HFF-Myc (cell line): ENCODE measurements at regions not wholly inside any gene's neighbourhood (a gene's known extent, or its start where the extent isn't known, plus 50 kb on each side); places are given as distances from the start of the nearest gene placed in this dataset.

Source experiments
- DNase-seq: peaks from one replicate; pipeline ENCODE4 v3.0.0-alpha.2; 2011; ENCODE audit warnings: low read depth; ENCODE audit errors: extremely low read depth
- H3K4me3 ChIP-seq: replicated peaks from 2 replicates; pipeline ENCODE4 v1.5.1; 2011; ENCODE audit warnings: low read depth, mild to moderate bottlenecking, control low read depth, low read length
- CTCF ChIP-seq: IDR thresholded peaks from 2 replicates; pipeline ENCODE4 v1.5.1; 2012; ENCODE audit warnings: mild to moderate bottlenecking, low read depth, low read length, control low read depth; ENCODE audit errors: missing control alignments

GRCh38 chr18:59047321-59048047 is 92.2 kb upstream of the SEC11C start:
- H3K4me3 ChIP-seq: no peak overlapping the region
- no peak for TF ChIP-seq CTCF
- no peak for DNase-seq

- no peak for TF ChIP-seq CTCF
Observed at GRCh38 chr18:59048048-59048363, 91.7 kb upstream of the SEC11C start.

GRCh38 chr18:59048378-59048777 is 91.3 kb upstream of the SEC11C start:
- no peak overlapping the region for H3K4me3 ChIP-seq
- no peak for DNase-seq

More at GRCh38 chr18:59048048-59048363, 91.7 kb upstream of the SEC11C start:
- DNase-seq: no peak
- no peak overlapping the region for H3K4me3 ChIP-seq

GRCh38 chr18:59049721-59050660 is 89.7 kb upstream of the SEC11C start:
- no peak for TF ChIP-seq CTCF
- no peak for DNase-seq

More at GRCh38 chr18:59048378-59048777, 91.3 kb upstream of the SEC11C start:
- TF ChIP-seq CTCF: no peak

GRCh38 chr18:59050661-59051057 is 89.0 kb upstream of the SEC11C start:
- no peak for TF ChIP-seq CTCF
- no peak overlapping the region for H3K4me3 ChIP-seq
- DNase-seq: no peak

More at GRCh38 chr18:59049721-59050660, 89.7 kb upstream of the SEC11C start:
- H3K4me3 ChIP-seq: no peak overlapping the region

- no peak overlapping the region for H3K4me3 ChIP-seq
- TF ChIP-seq CTCF: no peak
- DNase-seq: no peak
Observed at GRCh38 chr18:59051470-59052165, 88.1 kb upstream of the SEC11C start.
